ENCODE measurements at regions not wholly inside any gene's neighbourhood (a gene's known extent, or its start where the extent isn't known, plus 50 kb on each side); places are given as distances from the start of the nearest gene placed in this dataset.

DNA sequence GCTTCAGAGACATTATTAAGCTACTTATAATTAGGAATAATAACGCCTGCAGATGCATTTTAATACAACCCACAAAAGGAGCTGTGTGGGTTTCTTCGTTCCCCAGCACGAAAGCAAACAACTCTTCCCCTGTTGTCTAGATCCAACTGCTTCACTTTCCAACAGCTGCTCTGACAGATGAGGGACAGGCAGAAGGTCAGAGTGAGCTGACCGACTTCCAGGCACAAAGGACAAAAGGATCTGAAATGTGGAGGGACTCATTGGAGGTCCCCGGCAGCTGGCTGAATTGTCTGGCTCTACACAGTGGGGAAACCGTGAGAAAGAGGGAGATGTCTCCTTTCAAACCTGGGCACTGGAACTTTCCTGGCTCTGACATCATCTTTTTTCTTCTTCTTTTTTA is 79.1 kb upstream of the ALDH1B1 start:
- DNase-seq (ENCODE audit: low read depth in 4 of 4, low spot score in 1 of 4) = no peak

DNA sequence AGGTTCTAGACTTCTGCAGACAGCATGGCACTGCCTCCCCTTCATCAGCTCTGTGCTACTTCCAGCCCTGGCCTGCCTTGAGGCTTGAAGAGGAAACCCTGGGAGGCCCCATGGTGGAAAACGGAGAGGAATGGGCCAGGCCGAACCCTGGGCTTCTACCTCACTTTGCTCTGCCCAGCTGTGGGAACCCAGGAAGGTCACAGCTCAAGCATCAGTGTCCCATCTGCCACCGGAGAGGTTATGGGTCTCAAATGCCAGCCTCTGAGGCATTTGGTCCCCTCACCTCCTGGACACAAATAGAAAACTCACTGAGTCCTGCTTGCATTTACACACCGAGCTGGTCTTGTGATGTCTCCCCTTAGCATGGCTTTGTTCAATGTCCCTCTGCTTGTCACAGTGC is 80.1 kb upstream of the ALDH1B1 start:
- DNase-seq (ENCODE audit: low read depth in 4 of 4, low spot score in 1 of 4) = no peak

DNA sequence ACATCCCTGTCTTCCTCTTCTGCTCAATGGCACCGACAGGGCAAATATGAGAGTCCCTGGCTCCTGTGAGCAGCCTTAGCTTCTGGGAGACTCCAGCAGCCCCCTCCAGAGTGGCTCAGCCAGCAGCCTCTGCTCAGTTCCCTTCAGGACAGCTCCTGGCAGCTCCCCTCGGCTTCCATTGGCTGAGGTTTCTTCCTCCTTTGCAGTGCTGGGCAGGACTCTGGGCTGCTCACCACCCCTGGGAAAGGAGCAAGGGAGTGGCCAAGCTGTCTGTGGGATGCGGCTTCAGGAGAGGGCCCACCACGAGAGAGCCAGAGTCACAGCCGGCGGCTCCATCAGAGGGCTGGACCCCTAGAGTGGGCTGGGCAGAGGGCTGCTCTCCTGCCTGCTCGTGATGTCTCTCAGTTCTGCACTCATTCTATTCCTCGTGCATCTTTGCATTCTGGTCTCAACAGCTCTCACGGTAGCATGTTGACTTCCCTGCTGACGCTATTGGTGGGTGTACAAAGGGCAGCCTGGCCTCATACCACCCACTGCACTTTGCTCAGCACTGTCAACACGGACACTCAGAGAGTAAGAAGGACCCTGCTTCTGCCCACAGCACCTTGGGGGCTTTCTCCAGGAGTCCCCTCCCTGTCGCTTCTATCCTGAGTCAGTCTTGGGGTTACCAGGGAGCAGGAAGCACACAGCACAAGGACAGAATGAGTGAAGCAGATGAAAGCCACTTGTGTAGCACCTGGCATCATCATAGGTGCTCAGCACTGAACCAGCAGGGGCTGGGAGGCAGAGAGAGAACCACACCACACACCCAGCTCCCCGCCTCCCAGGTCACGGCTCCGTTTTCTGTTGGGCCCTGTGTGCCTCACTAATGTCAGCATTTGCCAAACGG is 80.9 kb upstream of the ALDH1B1 start:
- DNase-seq (ENCODE audit: low read depth in 4 of 4, low spot score in 1 of 4) = no peak

DNA sequence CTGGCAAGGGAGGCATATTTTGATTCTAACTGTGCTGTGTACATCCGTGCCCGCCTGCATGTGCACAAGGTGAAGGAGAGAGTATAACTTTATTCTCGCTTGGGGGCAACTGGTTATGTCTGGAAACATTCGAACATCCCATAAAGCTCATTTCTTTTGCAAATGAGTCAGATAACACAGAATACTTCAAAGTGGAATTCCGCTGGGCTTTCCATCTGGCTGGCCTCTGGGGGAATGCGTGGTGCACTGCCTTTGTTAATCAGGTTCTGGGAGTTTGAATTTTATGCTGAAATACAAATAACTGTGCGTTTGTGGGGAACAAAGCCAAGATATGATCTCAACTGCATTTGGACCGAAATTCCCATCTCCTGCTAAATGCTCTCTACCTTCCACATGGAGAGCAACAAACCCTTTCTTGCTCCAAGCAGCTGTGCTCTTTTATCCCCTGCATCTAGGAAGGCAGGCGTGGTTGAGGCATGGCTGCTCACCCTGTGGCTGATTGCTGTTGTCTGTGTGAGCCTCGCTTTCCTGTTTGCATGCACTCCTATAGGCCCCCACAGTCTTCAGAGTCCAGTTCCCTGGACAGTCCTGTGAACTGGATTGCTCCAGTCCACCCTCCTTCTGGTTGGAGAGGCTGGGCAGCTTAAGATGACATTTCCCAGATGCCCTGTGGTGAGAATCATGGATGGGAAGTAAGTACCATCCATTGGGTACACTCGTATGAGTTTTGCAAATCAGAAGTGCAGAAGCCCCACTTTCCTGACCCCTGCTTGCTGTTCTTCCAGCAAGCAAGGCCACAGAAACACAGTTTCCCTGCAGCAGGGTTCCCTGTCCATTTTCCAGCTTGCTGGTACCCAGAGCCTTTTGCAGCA is 82.9 kb upstream of the ALDH1B1 start:
- no peak for DNase-seq (ENCODE audit: low read depth in 4 of 4, low spot score in 1 of 4)

DNA sequence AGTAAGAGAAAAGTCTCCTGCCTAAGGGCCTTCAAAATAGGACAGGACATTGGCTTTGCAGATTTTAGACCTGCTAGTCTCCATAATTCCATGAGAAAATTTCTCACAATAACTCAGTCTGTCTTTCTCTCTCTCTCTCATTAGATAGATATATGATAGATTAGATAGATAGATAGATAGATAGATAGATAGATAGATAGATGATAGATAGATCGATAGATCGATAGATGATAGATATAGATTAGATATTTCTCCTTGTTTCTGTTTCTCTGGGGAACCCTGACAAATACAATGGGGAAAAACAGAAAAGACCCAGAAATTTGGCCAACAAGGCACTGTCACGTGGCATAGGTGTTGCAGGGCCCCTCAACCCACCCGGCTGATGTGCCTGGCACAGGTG is 84.4 kb upstream of the ALDH1B1 start:
- no peak for DNase-seq (ENCODE audit: low read depth in 4 of 4, low spot score in 1 of 4)

DNA sequence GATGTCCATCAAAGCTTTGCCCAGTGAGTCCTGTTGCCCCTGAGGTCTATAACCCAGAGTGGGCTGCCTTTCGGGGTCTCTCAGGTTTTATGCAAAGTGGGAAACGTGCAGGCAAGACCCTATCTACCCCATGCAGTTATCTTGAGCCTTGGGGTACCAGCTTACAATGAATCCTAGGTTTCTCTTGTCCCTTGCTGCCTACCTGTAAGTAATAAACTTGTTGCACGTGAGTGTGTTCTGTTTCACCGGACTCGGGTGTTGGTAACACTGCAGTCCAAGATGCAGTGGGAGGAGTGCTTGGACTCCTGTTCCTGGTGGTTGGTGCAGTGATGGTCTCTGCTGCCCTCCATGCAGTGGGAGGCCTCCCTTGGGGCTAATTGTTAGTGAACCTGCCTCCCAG is 85.6 kb upstream of the ALDH1B1 start:
- no peak for DNase-seq (ENCODE audit: low read depth in 4 of 4, low spot score in 1 of 4)

DNA sequence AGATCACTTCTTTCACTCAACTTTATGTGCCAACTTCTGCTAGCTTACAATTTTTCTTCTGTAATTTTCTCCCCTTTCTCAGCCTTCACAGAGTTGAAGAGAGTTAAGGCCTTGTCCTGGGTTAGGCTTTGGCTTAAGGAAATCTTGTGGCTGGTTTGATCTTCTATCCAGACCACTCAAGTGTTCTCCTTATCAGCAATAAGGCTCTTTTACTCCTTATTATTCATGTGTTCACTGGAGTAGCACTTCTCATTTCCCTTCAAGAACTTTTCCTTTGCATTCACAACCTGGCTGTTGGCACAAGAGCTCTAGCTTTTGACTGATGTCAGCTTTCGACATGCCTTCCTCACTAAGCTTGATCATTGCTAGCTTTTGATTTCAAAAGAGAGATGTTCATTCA is 86.9 kb upstream of the ALDH1B1 start:
- DNase-seq (ENCODE audit: low read depth in 4 of 4, low spot score in 1 of 4) = no peak

DNA sequence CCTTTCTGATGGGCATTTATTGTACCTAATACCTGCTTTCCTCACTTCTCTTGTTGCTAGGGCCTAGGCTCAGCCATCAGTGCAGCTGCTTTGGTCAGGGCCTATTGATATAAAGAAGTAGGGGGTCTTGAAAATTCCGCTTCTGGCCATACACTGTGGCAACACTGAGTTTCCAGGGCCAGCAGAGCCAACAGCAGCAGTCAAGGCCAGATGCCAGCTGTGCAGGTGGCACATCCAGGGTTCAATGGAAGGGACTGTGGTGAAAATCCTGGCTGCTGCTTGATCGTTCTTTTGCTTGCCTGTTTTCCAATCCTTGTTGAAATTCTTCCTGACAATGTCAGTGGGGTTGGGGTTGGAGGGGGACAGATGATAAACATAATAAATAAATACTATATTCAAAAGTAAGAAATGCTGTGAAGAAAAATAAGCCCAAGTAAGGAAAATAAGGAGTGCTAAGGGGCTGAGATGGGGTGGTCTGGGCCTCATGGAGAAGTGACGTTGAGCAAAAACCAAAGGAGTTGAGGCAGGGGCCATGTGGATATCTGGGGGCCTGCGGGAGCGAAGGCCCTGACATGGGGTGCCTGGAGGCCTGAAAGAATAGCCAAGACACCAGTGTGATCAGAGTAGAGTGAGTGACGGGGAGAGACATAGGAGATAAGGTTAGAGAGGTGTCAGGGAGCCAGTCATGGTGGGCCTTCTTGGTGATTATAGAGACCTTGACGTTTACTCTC is 91.0 kb upstream of the ALDH1B1 start:
- DNase-seq (ENCODE audit: low read depth in 4 of 4, low spot score in 1 of 4) = no peak

DNA sequence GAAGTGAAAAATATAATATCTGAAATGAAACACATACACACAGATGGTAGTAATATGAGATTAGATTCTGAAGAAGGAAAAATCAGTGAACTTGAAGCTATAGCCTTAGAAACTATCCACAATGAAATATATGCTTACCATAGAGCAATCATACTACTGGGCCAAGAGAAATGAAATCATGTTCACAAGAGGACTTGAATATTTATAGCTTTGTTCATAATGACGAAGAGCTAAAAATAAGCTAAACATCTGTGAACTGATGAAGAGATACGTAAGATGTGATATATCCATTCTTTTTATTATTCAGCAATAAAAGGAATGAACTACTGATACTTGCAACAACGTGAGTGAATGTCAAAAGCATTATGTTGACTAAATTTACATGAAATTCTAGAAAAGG is 92.6 kb upstream of the ALDH1B1 start:
- no peak for DNase-seq (ENCODE audit: low read depth in 4 of 4, low spot score in 1 of 4)

DNA sequence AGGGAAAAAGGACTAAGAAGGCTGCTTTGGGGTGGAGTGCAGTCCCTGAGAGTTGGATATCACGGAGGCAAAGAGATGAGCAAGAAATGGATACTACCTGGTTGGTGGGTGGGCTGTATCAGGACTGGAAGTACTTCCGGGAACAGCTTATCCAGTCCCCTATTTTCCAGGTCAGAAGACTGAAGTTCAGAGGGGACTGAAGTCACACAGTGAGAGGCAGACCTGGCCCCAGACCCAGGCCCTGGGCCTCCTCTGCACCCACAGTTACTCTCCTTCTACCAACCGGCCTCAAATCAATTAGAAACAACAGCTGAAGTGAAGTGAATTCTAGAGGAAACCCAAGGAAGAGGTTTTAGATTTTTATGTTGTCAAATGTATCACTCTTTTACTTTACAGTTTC is 93.6 kb upstream of the ALDH1B1 start:
- DNase-seq (ENCODE audit: low read depth in 4 of 4, low spot score in 1 of 4) = no peak

DNA sequence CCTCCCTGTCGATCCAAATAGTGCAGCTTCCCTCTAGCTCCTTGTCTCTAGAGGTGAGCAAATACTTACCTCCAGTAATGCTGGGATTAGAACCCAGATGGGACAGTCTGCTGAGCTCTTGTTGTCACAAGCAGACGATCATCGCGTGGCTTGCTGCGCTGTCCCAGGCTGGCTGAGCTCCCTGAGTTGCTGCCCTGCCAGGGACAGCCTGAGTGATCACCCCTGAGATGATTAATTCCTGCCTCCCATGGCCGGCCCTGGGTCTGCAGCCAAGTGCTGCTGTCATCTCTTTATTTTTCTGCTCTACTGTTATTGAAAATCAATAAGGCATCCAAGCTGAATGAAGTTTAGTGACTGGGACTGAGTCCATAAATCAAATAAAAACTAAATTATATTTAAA is 94.0 kb upstream of the ALDH1B1 start:
- DNase-seq (ENCODE audit: low read depth in 4 of 4, low spot score in 1 of 4) = no peak

DNA sequence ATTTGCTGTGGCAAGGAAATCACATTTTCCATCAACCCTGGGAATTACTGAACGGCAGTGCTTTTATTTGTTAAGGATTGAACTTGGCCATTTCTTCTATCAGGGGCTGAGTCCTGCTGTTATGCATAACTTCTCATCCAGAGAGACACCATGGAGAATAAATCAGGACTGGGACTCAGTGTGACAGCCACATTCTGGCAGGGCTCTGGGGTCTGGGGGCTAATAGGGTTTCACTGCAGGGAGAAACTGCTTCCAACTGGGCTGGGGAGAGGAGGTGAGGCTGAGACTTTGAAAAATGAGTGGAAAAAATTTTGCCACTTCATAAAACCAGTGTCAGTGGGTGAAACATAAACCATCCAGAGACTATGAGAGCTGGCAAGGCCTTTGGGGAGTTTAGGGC is 95.7 kb upstream of the ALDH1B1 start:
- DNase-seq (ENCODE audit: low read depth in 4 of 4, low spot score in 1 of 4) = no peak

DNA sequence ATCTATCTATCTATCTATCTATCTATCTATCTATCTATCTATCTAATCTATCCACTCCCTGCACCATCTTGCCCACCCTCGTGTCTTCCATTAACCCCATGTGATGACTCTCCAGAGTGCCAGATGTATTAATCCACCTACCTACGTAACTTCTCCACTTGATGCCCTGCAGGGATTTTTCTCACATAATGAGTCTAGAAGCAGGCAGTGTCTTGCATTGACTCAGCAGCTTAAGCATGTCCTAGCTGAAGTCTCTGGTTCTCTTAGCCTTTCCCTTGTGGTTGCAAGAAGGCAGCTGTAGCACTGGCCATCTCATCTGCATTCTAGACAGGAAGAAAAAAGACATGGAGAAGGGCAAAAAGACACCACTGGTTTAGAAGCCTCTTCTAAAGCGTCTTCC is 96.7 kb upstream of the ALDH1B1 start:
- no peak for DNase-seq (ENCODE audit: low read depth in 4 of 4, low spot score in 1 of 4)

DNA sequence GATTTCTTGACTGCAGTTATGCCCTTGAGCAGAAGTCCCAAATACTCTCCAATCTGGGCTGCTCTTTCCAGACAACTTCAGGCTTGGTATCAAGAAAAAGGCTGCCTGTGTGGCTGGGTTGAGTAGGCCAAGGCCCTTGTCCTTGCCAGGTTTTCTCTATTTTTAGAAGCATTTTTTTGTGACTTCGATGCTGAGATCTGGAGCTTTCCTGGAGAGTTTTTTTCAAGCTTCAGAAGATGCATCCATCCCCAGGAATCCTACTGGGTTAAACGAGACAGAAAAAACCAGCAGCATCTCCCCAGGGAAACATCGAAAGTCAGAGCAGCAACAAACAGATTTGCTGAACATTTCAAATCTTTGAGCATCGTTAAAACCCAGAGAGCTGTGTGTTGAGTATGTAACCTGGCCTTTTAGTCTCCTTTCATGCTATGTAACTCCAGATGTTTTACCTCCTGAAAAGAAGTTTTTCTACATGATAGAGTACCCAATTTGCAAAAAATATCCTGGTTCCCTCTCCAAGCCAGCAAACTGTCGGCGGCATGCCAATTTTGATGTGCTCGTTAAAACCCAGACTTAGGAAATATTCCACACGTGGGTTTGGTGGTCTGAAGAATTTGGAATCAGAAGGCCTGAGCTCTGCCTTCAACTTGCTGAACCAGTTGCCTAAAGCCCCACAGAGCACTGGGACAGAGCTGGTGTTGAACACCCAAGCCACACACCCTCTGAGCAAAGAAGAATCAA is 98.1 kb upstream of the ALDH1B1 start:
- no peak for DNase-seq (ENCODE audit: low read depth in 4 of 4, low spot score in 1 of 4)

DNA sequence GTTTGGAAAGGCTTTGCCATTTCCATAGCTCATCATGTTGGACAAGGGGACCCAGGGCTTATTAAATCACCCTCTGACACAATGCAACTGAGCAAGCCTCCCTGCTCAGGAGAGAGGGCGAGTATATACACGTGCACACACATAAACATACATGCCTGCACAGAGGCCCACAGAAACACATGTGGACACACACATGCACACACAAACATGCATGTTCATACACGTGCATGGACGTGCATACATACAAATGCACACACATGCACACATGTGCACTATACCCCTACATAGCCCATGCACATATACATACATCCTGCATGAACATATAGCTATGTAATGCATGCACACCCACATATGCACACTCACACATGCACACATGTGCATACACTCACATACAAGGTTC is 99.5 kb upstream of the ALDH1B1 start:
- no peak for DNase-seq (ENCODE audit: low read depth in 4 of 4, low spot score in 1 of 4)

DNA sequence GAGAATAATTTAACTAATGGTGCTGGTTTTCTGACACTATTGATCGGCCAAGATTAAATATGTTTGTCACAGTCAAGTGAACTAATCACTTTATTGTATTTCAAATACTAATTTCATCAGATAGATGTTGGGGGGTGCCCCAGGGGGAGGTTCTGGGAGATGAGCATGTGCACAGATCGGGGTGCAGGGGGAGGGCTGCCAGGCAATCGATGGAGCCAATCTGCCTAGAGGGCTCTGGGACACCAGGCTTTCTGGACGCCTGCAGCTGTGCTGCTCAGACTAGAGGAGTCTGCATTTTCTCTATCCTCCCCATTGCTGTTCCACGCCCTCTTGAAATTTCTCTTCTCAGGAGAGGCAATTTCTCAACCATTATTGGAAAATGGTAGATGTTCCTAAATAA is 100.0 kb upstream of the ALDH1B1 start:
- DNase-seq (ENCODE audit: low read depth in 4 of 4, low spot score in 1 of 4) = no peak

DNA sequence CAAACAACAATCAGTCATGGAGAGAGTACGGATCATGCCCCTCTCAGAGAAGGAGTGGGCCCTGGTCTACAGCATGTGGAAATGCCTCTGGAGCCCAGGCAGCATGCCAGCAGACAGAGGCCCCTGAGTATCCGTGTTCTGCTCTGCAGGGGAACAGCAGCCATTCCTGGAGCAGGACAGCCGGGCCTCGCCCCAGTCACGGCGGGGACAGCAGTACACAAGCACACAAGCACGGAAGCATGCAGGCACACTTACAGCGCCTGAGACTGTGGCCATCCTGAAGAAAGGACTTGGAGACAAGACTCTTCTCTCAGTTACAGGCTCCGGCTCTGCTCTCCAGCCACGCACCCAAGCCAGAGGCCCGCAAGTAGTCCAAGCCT is 102.6 kb upstream of the ALDH1B1 start:
- no peak for DNase-seq (ENCODE audit: low read depth in 4 of 4, low spot score in 1 of 4)

DNA sequence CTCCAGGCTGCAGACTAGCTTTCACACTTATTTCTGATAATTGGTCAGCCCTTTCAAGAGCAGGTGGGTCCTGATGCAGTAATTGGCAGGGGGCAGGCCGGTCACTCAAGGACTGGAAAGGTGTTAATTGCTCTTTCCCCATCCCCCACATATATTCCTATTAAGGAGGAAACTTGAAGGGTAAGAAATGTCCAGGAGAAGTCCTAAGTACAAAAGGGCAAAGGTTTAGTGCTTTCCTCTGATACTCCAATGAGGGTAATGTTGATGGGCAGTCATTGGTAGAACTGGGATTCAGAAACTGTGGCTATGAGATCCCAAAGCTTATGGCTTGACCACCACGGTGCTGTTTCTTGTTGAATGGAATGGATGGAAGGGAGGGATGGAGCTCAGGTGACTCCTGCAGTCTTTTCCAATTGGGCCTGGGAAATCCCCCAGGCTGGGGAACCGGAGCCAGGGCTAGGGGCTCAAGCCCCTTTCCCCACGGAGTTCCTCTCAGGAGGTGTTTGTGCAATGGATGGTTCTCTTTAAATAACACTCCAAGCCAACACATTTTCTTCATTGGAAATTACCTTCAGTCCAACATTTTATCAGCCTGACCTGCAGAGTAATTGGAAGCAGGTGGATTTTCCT is 103.2 kb upstream of the ALDH1B1 start:
- DNase-seq (ENCODE audit: low read depth in 4 of 4, low spot score in 1 of 4) = no peak

DNA sequence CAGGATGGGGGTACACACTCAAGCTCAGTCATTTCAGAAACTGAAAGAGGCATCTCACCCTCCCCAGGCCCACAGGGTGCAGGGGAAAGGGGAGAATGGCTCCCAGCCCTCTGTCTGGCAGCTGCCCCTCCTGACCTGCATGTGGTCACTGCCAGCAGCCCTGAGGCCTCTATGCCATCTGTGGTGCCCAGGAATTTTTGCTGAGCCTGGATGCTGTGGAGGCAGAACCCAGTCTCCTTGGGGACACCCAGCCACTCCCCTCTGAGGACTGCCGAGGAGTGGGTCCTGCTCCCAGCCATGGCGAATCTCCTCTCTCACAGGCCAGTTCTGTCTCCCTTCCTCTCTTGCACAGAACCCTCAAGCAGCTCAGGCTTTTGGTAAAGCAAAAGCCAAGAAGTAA is 104.0 kb upstream of the ALDH1B1 start:
- no peak for DNase-seq (ENCODE audit: low read depth in 4 of 4, low spot score in 1 of 4)

DNA sequence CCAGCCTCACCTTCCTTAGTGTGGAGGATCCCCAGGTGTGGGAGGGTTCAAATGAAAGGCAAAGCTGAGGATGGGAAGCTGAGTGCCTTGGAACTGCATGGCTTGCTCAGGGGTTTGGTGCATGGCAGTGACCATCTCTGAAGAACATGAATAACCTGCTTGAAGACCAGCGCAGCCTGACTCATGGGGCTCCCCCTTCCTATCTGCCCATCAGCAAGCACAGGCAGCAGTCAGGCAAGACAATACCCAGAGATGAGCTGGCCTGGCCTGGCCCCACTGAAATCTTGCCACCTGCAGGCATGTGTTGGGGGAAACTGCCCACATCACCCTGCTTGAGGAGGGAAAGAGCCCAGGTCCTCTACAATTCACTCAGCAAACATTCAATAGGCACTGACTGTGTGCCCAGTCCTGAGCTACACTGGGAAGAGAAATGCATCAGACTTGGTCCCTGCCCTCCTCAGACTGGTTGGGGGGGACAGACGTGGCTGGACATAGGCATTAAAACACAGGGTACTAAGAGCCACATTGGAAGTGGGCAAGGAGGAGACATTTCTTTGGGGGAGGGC is 105.0 kb upstream of the ALDH1B1 start:
- no peak for DNase-seq (ENCODE audit: low read depth in 4 of 4, low spot score in 1 of 4)

All from stimulated activated CD4-positive, alpha-beta T cell treated with anti-CD3 and anti-CD28 coated beads, Interleukin-1b, Interleukin-23, amount 100 ng/mL, for 24 hours (primary cell).